ENCODE measurements at regions not wholly inside any gene's neighbourhood (a gene's known extent, or its start where the extent isn't known, plus 50 kb on each side); places are given as distances from the start of the nearest gene placed in this dataset.

GRCh38 chr10:25114036-25114411 lies 60.8 kb upstream of the GPR158 start:
- no peak for DNase-seq

GRCh38 chr10:25117757-25118156 lies 57.0 kb upstream of the GPR158 start:
- DNase-seq: no peak

- no peak for DNase-seq
Observed at GRCh38 chr10:25120188-25120587, 54.6 kb upstream of the GPR158 start.

Measured in hippocampal formation (tissue), 2 donors.